Dendritic cell treated with granulocyte-macrophage colony-stimulating factor and Interleukin-4, amounts not matched to agents 40 ng/mL and 50 ng/mL, for 4 days (primary cell): ENCODE measurements at regions not wholly inside any gene's neighbourhood (a gene's known extent, or its start where the extent isn't known, plus 50 kb on each side); places are given as distances from the start of the nearest gene placed in this dataset.

Experiments used
- H3K27ac Mint-ChIP-seq: one replicate; pipeline ENCODE4 v1.8.0; 2022; ENCODE audit warnings: mild to moderate bottlenecking, mixed read lengths
- H3K27me3 Mint-ChIP-seq: one replicate; pipeline ENCODE4 v1.8.0; 2022; ENCODE audit warnings: mild to moderate bottlenecking, mixed read lengths
- H3K36me3 Mint-ChIP-seq: one replicate; pipeline ENCODE4 v1.8.0; 2022; ENCODE audit warnings: low read depth, mixed read lengths
- H3K4me1 Mint-ChIP-seq: one replicate; pipeline ENCODE4 v1.8.0; 2022; ENCODE audit warnings: low read depth, mixed read lengths
- H3K4me3 Mint-ChIP-seq: one replicate; pipeline ENCODE4 v1.8.0; 2022; ENCODE audit warnings: mild to moderate bottlenecking, moderate library complexity, mixed read lengths
- H3K9me3 Mint-ChIP-seq: one replicate; pipeline ENCODE4 v1.8.0; 2022; ENCODE audit warnings: mixed read lengths
- intact Hi-C: fragments of 100-400 bp; cut with micrococcal nuclease; formaldehyde crosslinking; loops from one replicate; pipeline ENCODE4 v1.15.0; 2022

DNA sequence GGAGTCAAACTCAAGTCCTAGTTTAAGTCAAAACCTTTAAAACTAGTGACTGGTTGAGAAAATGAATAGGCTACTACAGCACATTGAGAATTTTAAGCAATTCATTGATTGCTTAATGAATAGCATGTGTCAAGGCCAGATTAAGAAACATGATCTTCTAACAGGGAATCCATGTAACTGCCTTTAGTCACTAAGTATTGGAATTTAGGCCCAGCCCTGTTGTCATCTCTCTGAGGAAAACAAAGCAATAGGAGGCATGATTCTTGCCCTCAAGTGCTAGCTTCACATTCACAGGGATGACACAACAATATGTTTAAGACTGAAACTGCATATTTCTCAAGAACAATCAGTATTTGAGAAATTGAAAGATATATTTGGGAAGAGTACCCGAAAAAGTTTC is 70.0 kb upstream of the PTGS2 start:
- H3K27me3 Mint-ChIP-seq: no peaks in the 10 kb centered on the region
- peaks cover 18% of the 10 kb centered on the region for H3K9me3 Mint-ChIP-seq
- no peak overlapping the region for H3K4me3 Mint-ChIP-seq
- no peaks in the 10 kb centered on the region for H3K4me1 Mint-ChIP-seq
- no peak overlapping the region for H3K27ac Mint-ChIP-seq
- no peaks in the 10 kb centered on the region for H3K36me3 Mint-ChIP-seq
- intact Hi-C loops: no loop called here

- Mint-ChIP-seq H3K4me1 (no peaks in the 10 kb centered on the region), H3K27ac (no peak overlapping the region), H3K4me3 (no peak overlapping the region), H3K36me3 (no peaks in the 10 kb centered on the region), H3K27me3 (no peaks in the 10 kb centered on the region), H3K9me3 (peaks cover 18% of the 10 kb centered on the region)
- intact Hi-C loops: loop anchor here (10.0 kb wide), 1 partner anchor 65 kb away; no protein-coding TSS in a partner anchor
These were observed 69.6 kb upstream of the PTGS2 start for GRCh38 chr1:186749820-186750219.

GRCh38 chr1:186747661-186748060 is 67.4 kb upstream of the PTGS2 start:
- intact Hi-C loops: loop anchor here (10.0 kb wide), 1 partner anchor 67 kb away; no protein-coding TSS in a partner anchor
- Mint-ChIP-seq H3K27ac (no peak overlapping the region), H3K4me1 (no peaks in the 10 kb centered on the region), H3K4me3 (no peak overlapping the region), H3K9me3 (peaks cover 18% of the 10 kb centered on the region), H3K36me3 (no peaks in the 10 kb centered on the region), H3K27me3 (no peaks in the 10 kb centered on the region)

DNA sequence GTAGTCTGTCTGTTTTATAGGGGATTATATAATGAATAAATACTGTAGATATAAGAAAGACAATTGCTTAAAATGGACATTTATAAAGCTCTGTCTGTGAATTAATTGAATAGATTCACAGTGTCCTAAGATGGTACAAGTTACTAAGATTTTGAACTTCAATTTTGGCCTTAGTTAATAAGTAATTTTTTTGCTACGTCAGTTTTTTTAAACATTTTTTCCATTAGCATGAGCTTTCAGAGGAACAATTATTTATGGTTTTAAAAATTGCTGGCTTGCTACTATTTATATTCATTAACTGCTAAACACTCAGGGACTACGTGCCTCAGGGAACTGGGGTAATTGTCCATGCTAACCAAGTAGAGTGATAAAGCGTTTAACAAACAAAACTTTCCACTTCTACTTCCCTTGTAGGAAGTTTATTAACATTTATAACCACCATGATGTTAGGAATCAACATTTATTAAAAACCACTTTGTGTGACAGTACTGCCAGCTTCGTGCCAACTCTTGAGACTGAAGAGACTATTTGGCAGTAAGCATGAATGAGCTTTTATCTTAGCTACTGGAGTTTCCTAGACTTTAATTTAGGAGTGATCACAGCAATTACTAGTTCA is 65.4 kb upstream of the PTGS2 start:
- H3K9me3 Mint-ChIP-seq: peaks cover 18% of the 10 kb centered on the region
- H3K27ac Mint-ChIP-seq: no peak overlapping the region
- H3K4me3 Mint-ChIP-seq: no peak overlapping the region
- H3K36me3 Mint-ChIP-seq: no peaks in the 10 kb centered on the region
- peaks cover 1% of the 10 kb centered on the region for H3K4me1 Mint-ChIP-seq
- intact Hi-C loops: loop anchor here (10.0 kb wide), 1 partner anchor 69 kb away; no protein-coding TSS in a partner anchor
- no peaks in the 10 kb centered on the region for H3K27me3 Mint-ChIP-seq

GRCh38 chr1:186741640-186742039 is 61.4 kb upstream of the PTGS2 start:
- H3K4me3 Mint-ChIP-seq: no peak overlapping the region
- H3K27me3 Mint-ChIP-seq: no peaks in the 10 kb centered on the region
- H3K9me3 Mint-ChIP-seq: no peaks in the 10 kb centered on the region
- H3K4me1 Mint-ChIP-seq: peaks cover 24% of the 10 kb centered on the region
- no peaks in the 10 kb centered on the region for H3K36me3 Mint-ChIP-seq
- intact Hi-C loops: loop anchor here (10.0 kb wide), 1 partner anchor 73 kb away; no protein-coding TSS in a partner anchor
- H3K27ac Mint-ChIP-seq: no peak overlapping the region

- Mint-ChIP-seq H3K27ac (no peak overlapping the region), H3K4me3 (no peak overlapping the region), H3K4me1 (peaks cover 24% of the 10 kb centered on the region), H3K36me3 (no peaks in the 10 kb centered on the region), H3K9me3 (no peaks in the 10 kb centered on the region), H3K27me3 (no peaks in the 10 kb centered on the region)
- intact Hi-C loops: loop anchor here (10.0 kb wide), 1 partner anchor 74 kb away; no protein-coding TSS in a partner anchor
These were observed 60.1 kb upstream of the PTGS2 start for GRCh38 chr1:186740324-186740723.

DNA sequence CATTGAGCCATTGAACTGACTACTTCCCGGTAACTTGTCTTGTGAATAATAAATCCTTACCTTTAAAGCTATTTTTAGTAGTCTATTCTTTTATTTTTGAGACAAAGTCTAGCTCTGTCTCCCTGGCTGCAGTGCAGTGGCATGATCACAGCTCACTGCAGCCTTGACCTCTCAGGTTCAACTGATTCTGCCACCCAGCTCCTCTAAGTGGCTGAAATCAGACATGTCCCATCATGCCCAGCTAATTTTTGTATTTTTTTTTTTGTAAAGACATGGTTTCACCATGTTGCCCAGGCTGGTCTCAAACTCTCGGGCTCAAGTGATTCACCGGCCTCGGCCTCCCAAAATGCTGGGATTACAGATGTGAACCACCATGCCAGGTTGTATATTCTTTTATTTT is 59.3 kb upstream of the PTGS2 start:
- intact Hi-C loops: loop anchor here (10.0 kb wide), 1 partner anchor 65 kb away; no protein-coding TSS in a partner anchor
- H3K4me1 Mint-ChIP-seq: peaks cover 24% of the 10 kb centered on the region
- no peaks in the 10 kb centered on the region for H3K36me3 Mint-ChIP-seq
- no peaks in the 10 kb centered on the region for H3K27me3 Mint-ChIP-seq
- H3K9me3 Mint-ChIP-seq: no peaks in the 10 kb centered on the region
- H3K4me3 Mint-ChIP-seq: no peak overlapping the region
- H3K27ac Mint-ChIP-seq: no peak overlapping the region

DNA sequence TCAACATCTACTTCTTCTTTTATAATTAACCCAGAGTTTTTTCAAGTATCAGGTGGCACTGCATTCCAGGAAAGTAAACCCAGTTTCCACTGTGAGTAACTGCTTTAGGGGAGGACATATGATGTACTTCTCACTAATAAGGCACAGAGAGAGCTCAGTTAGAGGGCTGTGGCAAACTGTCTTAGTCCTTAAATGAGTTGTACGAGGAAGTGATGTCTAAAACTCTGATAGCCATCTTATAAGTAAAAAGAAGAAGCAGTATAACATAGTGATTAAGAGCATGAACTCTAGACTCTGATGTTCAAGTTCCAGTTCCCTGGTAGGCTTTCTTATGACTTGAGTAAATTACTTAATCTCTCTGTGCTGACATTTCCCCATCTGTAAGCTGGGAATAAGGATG is 58.7 kb upstream of the PTGS2 start:
- Mint-ChIP-seq H3K36me3 (no peaks in the 10 kb centered on the region), H3K4me3 (no peak overlapping the region), H3K4me1 (peaks cover 24% of the 10 kb centered on the region), H3K27me3 (no peaks in the 10 kb centered on the region), H3K27ac (peak overlapping the region; percentile 66), H3K9me3 (no peaks in the 10 kb centered on the region)
- intact Hi-C loops: loop anchor here (10.0 kb wide), 1 partner anchor 64 kb away; no protein-coding TSS in a partner anchor

DNA sequence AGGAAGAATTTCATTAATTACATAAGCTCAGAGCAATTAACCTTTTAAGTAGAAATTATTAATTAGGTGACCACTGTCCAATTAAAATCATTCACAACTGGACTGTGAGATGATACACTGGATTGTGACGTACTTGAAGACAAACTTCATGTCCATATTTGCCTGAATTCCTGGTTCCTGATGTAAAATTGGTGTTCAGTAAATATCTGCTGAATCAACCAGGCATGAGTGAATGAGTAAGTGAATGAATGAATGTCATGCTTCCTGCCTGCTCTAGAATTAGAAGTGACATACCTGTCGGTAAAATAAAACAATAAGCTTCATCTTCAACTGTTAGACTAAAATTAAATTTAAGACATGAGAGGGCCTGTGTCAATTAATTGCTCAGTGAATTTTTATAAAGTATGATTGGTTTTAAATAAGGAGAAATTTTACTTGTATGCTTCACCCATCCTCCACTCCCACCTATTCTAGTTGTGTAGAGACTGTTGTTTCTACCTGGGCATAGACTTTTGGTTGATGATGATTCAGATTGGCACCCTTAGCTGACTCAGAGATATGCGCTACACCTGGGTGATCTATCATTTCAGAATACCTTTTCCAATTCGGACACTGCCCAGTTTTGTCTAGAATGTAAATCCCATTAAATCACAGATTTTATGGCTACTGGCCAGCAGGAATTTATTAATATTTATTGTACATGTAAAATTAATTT is 56.9 kb upstream of the PTGS2 start:
- Mint-ChIP-seq H3K36me3 (no peaks in the 10 kb centered on the region), H3K4me1 (peaks cover 24% of the 10 kb centered on the region), H3K4me3 (no peak overlapping the region), H3K27me3 (no peaks in the 10 kb centered on the region), H3K27ac (no peak overlapping the region), H3K9me3 (no peaks in the 10 kb centered on the region)
- intact Hi-C loops: loop anchor here (10.0 kb wide), 1 partner anchor 62 kb away; no protein-coding TSS in a partner anchor

DNA sequence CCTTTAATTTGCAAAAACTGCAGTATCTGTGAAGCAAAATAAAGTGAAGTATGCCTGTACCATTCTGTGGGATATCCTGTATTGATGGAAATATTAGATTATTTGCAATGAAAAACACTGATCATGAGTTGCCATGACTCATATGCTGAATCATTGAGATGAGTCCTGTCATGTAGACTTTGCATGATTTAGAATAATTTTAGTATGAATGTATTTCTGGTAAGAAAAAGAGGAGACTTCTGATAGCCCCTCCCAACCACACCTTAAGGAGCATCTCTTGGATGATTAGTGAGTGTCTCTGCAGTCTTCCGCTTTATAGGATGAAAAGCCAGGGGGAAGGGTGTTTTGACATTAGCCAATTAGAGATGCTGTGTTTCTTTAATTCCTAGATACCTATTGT is 55.2 kb upstream of the PTGS2 start:
- Mint-ChIP-seq H3K9me3 (no peaks in the 10 kb centered on the region), H3K27ac (no peak overlapping the region), H3K36me3 (no peaks in the 10 kb centered on the region), H3K27me3 (no peaks in the 10 kb centered on the region), H3K4me1 (peaks cover 21% of the 10 kb centered on the region), H3K4me3 (no peak overlapping the region)
- intact Hi-C loops: loop anchor here (10.0 kb wide), 1 partner anchor 61 kb away; no protein-coding TSS in a partner anchor

GRCh38 chr1:186730951-186731729 is 50.9 kb upstream of the PTGS2 start:
- intact Hi-C loops: loop anchor here (10.0 kb wide), 1 partner anchor 56 kb away; no protein-coding TSS in a partner anchor
- Mint-ChIP-seq H3K27me3 (no peaks in the 10 kb centered on the region), H3K4me1 (no peaks in the 10 kb centered on the region), H3K9me3 (peaks cover 7% of the 10 kb centered on the region), H3K36me3 (no peaks in the 10 kb centered on the region), H3K27ac (no peak overlapping the region), H3K4me3 (no peak overlapping the region)
